ENCODE measurements at regions not wholly inside any gene's neighbourhood (a gene's known extent, or its start where the extent isn't known, plus 50 kb on each side); places are given as distances from the start of the nearest gene placed in this dataset.
"Not testable (repeated sequence)": the region's sequence is repeated elsewhere in the genome, so short reads cannot be mapped to it uniquely, and the experiment has no call there.

DNA sequence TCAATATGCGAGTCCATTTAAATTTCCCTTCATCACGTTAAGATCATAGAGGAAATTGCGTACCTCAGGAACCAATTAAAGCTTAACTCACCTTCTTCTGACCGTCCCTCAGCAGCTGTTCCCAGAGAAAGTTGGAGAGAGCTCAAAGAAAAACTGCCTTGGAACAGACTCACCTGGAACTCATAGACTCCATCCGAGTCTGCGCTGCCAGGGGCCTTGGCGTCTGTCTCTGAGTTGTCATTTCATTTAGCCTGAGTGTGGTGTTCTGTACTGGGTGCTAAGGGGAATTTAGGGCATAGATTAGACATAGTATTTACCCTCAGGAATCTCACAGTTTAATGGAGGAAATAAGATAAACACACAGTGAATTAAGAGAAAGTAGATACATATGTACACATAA, 892.7 kb downstream of the TLE1 start:
- no peak for DNase-seq

DNA sequence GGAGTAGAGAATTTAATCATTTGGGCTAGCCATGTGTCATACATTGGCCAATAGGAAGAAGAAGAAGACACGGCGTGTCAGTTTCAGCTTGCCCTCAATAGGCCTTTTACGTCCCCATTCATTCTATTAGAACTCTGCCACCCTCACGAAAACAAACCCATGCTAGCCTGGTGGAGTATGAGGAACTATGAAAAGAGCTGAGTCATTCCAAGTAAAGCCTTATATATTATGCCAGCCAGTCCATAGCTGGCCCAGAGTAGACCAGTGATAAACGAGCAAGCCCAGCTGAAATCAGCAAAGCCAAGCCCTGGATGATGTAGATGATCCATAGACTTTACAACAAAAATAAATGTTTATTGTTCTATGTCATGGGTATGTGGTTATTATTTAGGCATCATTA, 895.1 kb downstream of the TLE1 start:
- DNase-seq = no peak

DNA sequence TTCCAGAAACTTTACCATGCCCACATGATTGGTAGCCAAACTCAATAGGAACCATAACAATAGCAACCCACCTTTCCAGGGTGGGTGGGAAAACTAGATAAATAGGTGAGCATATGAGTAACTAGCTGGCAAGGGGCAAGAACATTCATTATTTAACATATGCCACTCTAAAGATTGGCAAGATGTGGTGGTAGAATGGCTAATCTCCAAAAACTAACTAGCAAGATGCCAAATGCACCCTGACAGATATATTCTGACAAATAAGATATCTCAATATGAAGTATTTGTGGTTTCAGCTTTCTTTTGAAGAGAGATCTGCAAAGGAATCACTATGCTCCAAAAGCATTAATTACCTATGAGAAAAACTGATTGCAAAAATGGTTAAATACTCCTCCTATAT, 895.6 kb downstream of the TLE1 start:
- DNase-seq = no peak

DNA sequence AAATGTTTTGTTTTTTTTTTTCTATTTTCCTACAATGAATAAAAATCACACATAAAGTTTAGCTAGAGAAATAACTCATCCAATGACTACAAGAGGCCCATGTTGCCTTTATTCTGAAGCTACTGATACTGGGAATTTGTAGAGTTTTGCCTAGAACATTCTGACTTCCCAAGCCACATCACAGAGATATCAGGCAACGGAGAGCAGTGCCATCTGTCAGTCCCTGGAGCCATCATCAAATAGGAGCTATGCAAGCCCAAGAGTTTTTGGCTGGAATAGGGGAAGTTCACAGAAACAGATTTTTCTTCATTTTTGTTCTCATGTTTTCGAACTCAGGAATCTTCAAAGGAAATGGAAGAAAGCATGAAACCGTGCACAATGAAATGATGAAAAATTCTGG, 896.6 kb downstream of the TLE1 start:
- DNase-seq = no peak

DNA sequence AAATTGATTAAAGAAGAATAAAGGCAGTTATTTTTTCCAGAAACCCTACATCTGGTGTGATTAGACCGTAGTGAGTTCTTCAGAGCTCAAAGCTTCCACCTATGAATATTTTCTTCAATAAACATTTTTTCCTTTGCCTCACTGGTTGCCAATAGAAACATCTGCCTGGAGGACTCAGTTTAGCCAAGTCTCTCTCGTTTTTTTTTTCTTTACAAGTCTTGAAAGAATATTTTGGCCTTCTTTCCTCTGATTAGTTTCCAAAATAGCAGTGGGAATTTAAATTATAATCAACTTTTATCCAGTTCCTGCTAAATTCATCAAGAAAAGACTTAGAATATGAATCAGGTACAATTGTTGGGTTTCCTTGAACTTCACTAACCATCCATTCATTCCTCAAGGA, 897.5 kb downstream of the TLE1 start:
- DNase-seq = no peak

DNA sequence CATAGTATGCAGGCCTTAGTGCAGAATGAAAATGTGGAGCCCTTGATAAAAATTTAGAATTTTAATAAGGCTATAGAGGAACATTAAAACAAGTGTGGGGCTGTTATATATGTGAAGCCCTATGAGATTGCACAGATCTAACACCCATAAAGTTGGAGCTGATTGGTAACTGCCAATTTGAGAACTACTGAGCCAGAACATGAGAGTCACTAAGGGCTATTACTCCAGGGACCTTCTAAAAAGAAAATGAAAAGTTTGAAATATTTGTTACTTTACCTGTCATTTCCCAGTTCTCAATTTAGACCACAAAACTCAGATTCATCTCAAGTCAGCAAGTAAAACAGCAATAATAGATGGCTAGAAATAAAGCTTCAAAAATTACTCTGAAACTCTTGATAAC, 898.6 kb downstream of the TLE1 start:
- DNase-seq = no peak

DNA sequence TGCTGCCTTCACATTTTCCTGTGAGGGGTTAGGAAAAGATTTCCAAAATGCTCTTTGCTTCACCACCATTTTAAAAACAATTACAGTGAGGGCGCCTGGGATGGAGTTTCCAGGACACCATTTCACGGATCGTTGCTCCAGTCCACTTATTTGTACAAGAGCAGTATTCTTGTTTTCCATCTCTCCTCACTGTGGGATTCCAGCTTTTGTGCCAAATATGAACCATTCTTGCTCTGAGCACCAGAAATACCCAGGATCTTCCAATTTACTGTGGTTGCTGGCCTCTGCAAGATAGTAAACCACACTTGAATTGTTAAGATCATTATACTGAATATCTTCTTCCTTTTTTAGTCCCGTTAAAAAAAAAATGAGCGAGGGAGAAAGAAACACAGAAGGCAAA, 899.5 kb downstream of the TLE1 start:
- DNase-seq = no peak

DNA sequence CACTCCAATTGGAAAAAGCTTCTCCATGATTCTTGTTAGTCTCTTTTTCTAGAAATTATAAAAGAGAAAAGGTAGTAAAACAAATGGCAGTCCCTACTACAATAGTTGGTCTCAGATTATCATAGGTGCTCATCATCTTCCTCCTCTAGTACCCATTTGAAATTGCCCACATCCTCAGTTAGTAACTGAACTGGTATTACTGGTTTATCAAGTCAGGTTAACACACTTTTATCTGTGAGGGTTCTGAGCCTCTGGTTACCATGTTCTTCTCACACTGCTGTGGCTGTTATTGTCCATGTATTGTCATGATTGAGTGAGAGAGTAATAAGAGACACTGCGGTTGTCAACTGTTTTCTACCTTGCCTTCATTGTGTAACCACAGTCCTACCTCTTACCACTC, 901.7 kb downstream of the TLE1 start:
- DNase-seq = no peak

DNA sequence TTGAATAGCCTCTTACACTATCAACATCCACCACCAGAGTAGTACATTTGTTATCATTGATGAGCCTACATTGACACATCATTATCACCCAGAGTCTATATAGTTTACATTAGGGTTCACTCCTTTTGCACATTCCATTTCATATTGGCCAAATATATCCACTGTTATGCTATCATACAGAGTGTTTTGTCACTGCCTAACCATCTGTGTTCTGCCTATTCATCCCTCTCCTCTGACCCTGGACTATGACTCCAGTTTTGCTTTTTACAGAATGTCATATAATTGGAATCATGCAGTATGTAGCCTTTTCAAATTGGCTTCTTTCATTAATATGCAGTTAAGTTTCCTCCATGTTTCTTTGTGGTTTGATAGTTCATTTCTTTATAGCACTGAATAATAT, 904.7 kb downstream of the TLE1 start:
- DNase-seq = no peak

DNA sequence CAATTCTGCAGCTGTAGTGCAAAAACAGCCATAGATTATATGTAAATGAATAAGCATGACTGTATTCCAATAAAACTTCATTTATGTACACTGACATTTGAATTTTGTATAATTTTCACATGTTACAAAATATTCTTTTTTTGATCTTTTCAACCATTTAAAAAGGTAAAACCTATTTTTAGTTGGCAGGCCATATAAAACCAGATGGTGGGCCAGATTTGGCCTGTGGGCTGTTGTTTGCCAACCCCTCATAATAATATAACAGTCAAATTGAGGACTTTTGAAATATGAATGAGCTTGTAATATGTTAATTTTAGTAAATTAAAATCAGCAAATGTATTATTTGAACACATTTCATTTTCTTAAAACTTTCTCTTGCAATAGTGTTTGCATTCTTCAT, 913.4 kb downstream of the TLE1 start:
- DNase-seq = no peak

DNA sequence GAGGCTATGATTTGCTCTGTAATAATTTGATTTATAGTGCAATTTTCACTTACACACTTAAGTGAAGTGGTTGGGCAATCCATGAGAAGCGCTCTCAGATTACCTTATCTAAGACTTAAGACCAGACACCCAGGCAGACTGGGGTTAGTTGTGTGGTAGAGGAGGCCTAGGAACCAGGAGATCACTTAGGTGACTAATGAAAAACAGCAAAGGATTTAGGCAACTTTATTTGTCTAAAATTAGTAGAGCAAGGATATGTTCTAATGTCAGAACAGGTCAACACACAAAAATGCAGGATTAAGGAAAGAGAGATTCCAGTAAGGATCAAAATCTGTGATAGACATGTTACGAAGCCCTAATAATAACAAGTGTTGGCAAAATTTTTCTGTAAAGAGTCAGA, 913.8 kb downstream of the TLE1 start:
- DNase-seq = no peak

DNA sequence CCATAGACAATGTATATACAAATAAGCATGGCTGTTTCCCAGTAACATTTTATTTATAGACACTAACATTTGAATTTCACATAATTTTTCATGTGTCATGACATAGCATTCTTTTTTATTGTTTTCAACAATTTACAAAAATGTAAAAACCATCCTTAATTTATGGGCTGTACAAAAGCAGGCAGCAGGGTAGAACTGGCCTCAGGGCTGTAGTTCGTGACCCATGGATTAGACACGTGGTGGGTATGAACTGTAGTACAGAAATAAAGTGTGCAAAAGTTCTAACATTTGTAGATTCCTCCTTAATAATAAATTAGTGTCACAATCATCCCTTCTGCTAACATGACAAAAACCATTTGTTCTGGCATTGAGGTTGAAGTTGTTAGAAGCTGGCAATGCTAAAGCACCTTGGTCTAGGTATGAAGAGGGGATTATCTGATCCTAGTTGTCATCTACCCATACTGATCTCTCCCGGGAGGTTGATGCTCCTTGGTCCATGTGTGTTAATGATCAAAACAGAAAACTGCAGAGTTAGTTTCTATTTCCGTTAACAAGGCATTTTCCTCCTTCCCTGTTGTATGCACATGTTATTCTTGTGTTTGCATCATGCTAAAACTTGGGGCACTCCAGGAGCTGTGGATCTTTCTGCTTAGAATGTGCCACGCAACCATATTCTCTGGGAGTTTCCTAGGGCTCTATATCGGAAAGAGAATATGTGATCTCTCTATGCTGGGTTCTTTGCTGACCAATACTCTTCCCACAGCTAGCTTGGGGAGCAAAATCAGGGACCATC, 917.6 kb downstream of the TLE1 start:
- DNase-seq = no peak

DNA sequence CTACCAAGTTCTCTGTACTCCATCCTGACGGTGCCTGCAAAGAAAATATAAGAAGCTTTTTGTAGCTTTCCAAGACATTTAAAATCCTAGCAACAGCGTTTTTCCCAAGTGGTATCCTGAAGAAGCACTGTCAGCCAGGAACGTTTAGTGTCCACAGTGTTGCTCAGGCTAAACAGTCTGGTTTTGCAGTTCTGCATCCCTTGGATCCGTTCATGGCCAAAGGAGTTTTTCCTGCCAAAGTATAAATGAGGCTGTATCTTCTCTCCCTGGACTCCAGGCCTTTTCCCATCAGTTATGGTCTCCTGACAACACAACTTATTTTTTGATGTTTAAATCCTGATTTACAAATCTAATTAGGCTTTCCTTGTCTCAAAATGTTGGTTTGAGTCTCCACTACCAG, 925.8 kb downstream of the TLE1 start:
- no peak for DNase-seq

DNA sequence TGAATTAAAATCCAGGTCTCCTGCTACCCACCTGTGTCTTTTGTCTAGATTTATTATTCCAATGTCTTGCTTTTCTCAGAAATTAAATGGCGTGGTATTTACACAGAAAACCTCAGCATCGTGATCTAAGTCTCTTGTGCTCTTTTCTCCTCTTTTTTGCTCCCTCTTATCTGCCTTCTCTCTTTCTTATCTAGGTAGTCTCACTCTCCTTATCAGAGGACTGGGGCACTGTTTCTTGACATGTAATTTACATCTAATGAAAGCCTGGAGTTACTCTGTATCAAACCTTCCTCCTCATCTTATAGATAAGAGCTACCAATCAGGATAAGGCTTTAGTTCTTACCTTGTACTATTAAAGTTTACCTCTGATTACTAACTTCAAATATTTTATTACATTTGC, 933.8 kb downstream of the TLE1 start:
- DNase-seq = no peak

DNA sequence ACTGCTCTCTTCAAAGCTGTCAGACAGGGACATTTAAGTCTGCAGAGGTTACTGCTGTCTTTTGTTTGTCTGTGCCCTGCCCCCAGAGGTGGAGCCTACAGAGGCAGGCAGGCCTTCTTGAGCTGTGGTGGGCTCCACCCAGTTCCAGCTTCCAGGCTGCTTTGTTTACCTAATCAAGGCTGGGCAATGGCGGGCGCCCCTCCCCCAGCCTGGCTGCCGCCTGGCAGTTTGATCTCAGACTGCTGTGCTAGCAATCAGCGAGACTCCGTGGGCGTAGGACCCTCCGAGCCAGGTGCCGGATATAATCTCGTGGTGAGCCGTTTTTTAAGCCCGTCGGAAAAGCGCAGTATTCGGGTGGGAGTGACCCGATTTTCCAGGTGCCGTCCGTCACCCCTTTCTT, 942.3 kb downstream of the TLE1 start:
- DNase-seq = not testable (repeated sequence)

DNA sequence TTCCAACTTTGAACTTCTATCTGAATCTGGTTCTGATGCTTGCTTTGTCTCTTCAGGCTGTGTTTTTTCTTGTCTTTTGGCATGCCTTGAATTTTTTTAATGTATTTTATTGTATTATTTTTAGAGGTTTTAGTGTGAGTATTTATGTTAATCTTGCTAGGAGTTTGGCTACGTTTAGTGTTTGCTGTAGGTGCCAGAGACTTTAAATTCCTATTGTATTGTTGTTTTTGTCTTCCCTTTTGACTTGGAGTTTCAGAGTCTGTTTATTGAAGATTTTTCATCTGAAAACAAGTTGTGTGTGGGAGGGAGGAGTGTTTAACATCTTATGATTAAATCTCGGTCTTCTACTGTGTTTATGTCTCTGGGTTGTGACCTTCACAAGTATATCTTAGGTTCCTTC, 956.8 kb downstream of the TLE1 start:
- DNase-seq = no peak

DNA sequence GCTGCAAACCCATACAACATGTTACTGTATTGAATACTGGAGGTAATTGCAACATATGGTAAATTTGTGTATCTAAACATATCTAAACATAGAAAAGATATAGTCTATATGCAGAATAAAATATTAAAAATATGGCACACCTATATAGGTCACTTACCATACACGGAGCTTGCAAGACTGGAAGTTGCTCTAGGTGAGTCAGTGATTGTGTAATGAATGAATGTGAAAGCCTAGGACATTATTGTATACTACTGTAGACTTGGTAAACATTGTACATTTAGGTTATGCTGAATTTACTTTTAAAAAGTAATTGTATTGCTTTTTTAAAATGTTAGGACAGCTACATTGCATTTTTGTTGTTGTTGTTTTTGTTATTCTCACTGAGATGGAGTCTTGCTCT, 968.8 kb downstream of the TLE1 start:
- DNase-seq = no peak

DNA sequence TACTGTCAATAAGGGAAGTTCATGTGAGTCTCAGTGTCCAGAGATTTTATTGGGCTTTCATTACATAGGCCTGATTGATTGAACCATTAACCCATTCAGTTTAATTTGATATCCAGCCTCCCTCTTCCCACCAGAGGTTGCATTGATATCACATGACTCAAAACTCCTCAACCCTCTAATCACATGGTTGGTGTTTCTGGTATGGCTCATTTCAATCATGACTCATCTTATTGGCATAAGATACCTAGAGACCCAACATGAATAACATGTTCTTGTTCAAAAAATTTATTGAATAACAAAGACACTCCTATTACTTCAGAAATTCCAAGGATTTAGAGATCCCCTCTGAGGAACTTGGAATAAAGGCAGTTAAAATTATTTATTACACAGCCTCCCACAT, 982.2 kb downstream of the TLE1 start:
- no peak for DNase-seq

DNA sequence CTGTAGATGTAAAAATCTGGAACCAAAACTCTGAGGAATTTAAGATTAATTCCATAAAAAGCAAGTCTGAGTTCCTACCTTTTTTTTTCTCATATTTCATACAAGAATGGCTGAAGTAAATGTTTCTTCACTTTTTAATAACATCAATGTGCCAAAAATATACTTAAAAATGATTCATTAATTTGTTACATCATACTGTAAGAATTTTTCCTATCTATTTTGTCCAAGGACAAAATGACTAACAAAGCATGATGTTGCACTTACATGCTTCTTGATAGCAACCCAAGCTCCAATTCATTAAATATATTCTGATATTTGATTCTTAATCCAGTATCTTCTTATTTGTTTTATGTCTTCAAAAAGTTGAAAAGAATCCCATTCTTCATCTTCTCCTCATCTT, 988.3 kb downstream of the TLE1 start:
- DNase-seq = no peak

DNA sequence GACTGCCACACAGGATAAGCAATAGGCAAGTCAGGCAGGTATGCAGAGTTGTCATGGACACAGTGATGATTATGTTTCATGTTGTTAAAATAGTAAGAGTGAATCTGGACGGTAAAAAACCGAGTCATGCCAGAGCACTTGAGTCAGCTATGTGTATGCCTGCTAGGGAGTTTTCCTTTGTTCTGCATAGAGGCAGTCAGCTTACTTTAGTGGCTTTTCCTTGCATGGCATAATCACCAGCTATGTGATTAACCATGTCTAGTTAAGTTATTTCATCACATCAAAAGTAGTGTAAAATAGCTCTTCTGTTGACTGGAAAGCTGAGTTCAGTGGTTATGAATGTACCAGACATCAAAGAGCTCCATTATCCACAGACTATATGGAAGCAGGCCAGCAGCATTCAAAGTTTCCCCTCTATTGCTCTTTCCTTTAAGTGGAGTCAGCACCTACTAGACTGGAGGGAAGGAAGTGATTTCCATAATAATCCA, 989.8 kb downstream of the TLE1 start:
- DNase-seq = no peak

DNA sequence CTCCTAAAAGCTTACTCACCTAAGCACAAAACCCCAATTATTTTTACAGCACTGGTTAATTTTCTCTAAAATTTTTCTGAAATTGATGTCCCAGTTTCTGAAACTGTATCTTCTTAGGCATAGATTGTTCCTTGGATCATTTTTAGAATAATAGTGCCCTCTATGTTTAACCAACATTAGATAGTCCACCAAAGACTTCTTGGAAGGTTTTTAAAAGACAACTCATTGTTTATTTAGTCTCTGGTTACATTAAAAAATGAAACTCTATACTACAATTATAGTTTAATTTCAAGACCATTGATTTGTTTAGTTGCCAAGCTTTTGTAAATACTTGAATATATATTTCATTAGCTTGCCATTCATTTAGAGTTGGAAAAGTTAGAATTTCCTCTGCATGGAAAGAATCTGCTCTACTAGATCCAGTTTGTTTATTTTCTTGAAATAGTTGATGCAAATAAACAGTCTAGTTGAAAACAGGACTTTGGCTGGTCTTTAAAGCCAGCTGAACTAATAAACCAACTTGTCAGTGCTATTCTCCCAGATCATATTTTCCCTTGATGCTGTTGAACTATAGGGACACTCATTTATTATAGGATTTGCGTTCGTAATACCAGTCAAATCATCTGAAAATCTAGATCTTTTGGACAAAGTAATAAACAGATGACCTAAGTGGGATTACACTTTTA, 990.5 kb downstream of the TLE1 start:
- no peak for DNase-seq

DNA sequence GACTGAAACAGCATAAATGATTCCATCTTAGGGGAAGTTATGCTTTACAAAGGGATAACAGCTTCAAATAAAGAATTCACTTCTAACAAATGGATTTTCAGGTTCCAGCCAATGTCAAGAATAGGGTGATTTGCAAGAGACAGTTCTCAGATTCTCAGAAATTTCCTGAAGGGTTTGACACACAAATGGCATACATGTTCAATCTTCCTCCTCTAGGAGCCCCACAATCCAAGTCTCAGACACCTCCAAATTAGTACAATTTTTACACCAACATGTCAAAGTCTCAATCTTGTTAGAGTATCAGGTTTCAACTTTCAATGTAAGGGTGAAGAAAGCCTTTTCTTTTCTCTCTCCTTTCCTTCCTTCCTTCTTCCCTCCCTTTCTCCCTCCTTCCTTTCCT, 996.6 kb downstream of the TLE1 start:
- no peak for DNase-seq

DNA sequence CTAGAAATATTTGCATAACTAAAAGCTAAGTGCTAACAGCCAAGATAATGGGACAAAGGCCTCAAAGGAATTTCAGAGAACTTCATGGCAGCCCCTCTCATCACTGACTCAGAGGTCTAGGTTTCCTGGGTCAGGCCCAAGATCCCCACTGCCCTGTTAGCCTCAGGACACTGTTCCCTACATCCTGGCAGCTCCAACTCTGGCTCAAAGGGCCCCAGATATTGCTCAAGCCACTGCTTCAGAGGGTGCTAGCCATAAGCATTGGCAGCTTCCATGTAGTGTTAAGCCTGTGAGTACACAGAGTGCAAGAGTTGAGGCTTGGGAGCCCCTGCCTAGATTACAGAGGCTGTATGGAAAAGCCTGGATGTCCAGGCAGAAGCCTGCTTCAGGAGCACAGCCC, 998.1 kb downstream of the TLE1 start:
- no peak for DNase-seq

DNA sequence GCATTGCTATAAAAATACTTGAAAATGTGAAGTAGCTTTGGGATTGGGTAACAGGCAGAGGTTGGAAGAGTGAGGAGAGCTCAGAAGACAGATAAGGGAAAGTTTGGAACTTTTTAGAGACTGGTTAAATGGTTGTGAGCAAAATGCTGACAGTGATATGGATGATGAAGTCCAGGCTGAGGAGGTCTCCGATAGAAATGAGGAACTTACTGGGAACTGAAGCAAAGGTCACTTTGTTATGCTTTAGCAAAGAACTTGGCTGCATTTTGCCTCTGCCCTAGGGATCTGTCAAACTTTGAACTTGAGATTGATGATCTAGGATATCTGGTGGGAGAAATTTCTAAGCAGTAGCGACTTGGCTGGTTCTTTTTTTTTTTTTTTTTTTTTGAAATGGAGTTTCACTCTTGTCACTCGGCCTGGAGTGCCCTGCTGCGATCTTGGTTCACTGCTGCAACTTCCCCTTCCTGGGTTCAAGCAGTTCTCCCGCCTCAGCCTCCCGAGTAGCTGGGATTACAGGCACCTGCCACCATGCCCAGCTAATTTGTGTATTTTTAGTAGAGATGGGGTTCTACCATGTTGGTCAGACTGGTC, 998.9 kb downstream of the TLE1 start:
- no peak for DNase-seq

All from effector CD8-positive, alpha-beta T cell (primary cell).